Left renal cortex interstitium (tissue), 4 donors: ENCODE measurements at regions not wholly inside any gene's neighbourhood (a gene's known extent, or its start where the extent isn't known, plus 50 kb on each side); places are given as distances from the start of the nearest gene placed in this dataset.
A peak's percentile ranks its signal among the peaks of the same experiment; 100 is the strongest.

ENCODE experiments used
- DNase-seq, 4 donors: peaks; one replicate each; pipeline ENCODE4 v3.0.0-alpha.2; 2013; ENCODE audit warnings: low read depth in 4 of 4, low spot score in 2 of 4, missing footprints in 1 of 4

- no peak for DNase-seq
These were observed 138.3 kb upstream of the SMIM23 start for GRCh38 chr5:171647043-171647903.

GRCh38 chr5:171647904-171648260 lies 137.7 kb upstream of the SMIM23 start:
- no peak for DNase-seq

- no peak for DNase-seq
These were observed 137.1 kb upstream of the SMIM23 start for GRCh38 chr5:171648279-171649074.

- no peak for DNase-seq
These were observed 136.6 kb upstream of the SMIM23 start for GRCh38 chr5:171649075-171649401.

- DNase-seq, result no peak
These were observed 135.0 kb upstream of the SMIM23 start for GRCh38 chr5:171650597-171650996.

- no peak for DNase-seq
These were observed 134.5 kb upstream of the SMIM23 start for GRCh38 chr5:171651102-171651501.

- DNase-seq, result no peak
These were observed 130.7 kb upstream of the SMIM23 start for GRCh38 chr5:171654881-171655280.

- no peak for DNase-seq
These were observed 128.1 kb upstream of the SMIM23 start for GRCh38 chr5:171657473-171657872.

GRCh38 chr5:171659896-171660295 lies 125.7 kb upstream of the SMIM23 start:
- DNase-seq, result no peak

GRCh38 chr5:171660434-171660833 lies 125.2 kb upstream of the SMIM23 start:
- no peak for DNase-seq

- no peak for DNase-seq
These were observed 124.5 kb upstream of the SMIM23 start for GRCh38 chr5:171661143-171661542.

- no peak for DNase-seq
These were observed 122.1 kb upstream of the SMIM23 start for GRCh38 chr5:171663311-171664085.

GRCh38 chr5:171664489-171664888 lies 121.1 kb upstream of the SMIM23 start:
- no peak for DNase-seq

GRCh38 chr5:171666815-171667214 lies 118.8 kb upstream of the SMIM23 start:
- no peak for DNase-seq

- DNase-seq, result peak in 3 of 4 donors; percentile 28 to 33 (median 32)
These were observed 118.1 kb upstream of the SMIM23 start for GRCh38 chr5:171667341-171668096.

GRCh38 chr5:171668097-171668412 lies 117.6 kb upstream of the SMIM23 start:
- peak in 1 of 4 donors; percentile 7 for DNase-seq

GRCh38 chr5:171669571-171669970 lies 116.0 kb upstream of the SMIM23 start:
- DNase-seq, result no peak

- DNase-seq, result no peak
These were observed 113.1 kb upstream of the SMIM23 start for GRCh38 chr5:171672556-171672955.

- DNase-seq, result no peak
These were observed 112.3 kb upstream of the SMIM23 start for GRCh38 chr5:171673328-171673727.

GRCh38 chr5:171673840-171674239 lies 111.8 kb upstream of the SMIM23 start:
- DNase-seq, result no peak

- DNase-seq, result no peak
These were observed 110.1 kb upstream of the SMIM23 start for GRCh38 chr5:171675511-171675910.
